ENCODE measurements at regions not wholly inside any gene's neighbourhood (a gene's known extent, or its start where the extent isn't known, plus 50 kb on each side); places are given as distances from the start of the nearest gene placed in this dataset.
"Not testable (repeated sequence)": the region's sequence is repeated elsewhere in the genome, so short reads cannot be mapped to it uniquely, and the experiment has no call there.

DNA sequence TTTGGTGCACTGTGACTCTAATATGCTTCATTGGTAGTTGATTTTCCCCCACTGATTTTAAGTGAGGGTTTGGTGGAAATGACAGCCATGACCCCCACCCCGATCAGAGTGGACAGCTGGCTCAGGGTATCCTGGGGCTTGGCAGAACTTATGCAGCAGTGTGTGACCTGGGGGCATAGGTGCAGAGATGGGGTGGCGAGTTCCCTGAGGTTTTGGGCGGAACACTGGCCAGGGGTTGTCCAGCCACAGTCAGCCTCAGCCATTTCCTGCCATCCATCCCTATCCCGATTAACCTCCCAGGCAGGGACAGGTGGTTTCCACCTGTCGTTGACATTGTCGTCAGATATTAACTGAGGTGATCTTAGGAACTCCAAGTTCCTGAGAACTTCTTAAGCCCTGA is 155.8 kb upstream of the CHST15 start:
- in situ Hi-C loops (cut with HindIII; ENCODE audit: low sequenced_read_pairs), result no loop called here

DNA sequence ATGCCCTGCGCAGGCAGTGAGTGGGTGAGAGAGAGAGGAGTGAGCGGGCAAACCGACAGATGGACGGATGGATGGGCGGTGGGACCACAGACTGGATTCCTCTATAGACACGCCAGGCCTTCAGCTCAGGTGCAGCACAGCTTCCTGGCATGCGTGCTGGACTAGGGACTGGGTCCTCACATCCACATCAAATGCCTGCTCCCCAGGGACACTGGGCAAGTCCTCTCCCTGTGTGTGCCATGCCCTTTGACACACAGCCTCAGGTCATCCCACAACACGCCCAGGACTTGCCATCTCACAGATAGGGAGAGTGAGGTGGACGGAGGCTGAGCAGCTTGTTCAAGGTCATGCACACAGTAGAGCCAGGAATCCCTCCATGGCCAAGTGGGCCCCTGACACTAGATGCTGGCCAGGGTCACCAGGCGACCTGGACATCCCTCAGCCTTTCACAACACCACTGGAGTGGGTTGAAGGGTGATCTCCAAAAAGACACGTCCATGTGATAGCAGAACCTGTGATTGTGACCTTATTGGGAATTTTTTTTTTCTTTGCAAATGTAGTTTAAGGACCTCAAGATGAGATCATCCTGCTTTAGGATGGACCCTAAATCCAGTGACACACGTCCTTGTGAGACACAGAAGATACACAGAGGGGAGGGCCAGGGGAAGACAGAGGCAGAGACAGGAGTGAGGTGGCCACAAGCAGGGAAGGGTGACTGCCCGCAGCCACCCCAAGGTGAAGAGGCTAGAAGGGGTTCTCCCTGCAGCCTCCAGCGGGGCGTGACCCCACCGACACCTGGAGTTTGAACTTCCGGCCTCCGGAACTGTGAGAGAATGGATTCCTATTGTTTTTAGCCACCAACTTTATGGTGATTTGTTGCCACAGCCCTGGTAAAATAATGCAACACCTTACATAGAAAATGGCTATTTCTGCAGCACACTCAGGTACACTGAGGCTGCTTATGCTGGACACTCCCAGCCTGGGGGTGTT is 155.0 kb upstream of the CHST15 start:
- in situ Hi-C loops (cut with HindIII; ENCODE audit: low sequenced_read_pairs), result no loop called here

- in situ Hi-C loops (cut with HindIII; ENCODE audit: low sequenced_read_pairs), result no loop called here
These were observed 152.5 kb upstream of the CHST15 start for GRCh38 chr10:124245806-124246440.

DNA sequence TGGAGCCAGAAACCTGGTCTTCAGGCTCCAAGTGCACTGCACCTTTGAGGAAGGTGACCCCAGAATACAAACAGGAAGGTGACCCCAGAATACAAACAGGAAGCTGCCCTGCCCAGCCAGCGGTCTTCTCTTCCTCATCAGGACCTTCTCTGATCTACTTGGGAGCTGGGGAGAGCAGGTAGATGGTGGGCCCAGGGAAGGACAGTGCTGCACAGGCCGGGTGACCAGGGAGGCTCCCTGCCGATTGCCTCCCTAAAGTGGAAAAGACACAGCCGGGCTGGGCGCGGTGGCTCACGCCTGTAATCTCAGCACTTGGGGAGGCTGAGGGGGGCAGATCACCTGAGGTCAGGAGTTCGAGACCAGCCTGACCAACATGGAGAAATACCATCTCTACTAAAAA is 151.8 kb upstream of the CHST15 start:
- in situ Hi-C loops (cut with HindIII; ENCODE audit: low sequenced_read_pairs), result no loop called here

- in situ Hi-C loops (cut with HindIII; ENCODE audit: low sequenced_read_pairs), result no loop called here
These were observed 151.0 kb upstream of the CHST15 start for GRCh38 chr10:124244256-124244877.

GRCh38 chr10:124243702-124244121 is 150.3 kb upstream of the CHST15 start:
- in situ Hi-C loops (cut with HindIII; ENCODE audit: low sequenced_read_pairs), result no loop called here

DNA sequence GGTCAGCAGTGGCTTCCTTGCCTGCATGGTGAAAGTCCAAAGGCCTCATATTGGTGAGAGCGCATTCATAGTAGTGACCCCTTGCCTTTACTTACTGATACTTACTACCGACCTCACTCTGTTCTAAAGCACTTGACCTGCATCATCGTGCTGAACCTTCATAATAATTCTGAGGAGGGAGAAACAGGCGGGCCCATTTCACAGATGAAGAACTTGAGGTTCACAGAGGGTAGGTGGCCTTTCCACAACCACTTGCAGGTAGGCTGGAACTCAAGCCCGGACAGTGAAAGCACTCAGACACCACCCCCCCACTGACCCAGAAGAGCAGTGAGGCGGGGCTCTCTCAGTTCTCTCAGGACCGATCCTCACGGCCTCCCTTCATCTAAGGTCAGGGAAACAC is 149.4 kb upstream of the CHST15 start:
- in situ Hi-C loops (cut with HindIII; ENCODE audit: low sequenced_read_pairs), result no loop called here

GRCh38 chr10:124242365-124242764 is 149.0 kb upstream of the CHST15 start:
- in situ Hi-C loops (cut with HindIII; ENCODE audit: low sequenced_read_pairs), result no loop called here

- in situ Hi-C loops (cut with HindIII; ENCODE audit: low sequenced_read_pairs), result not testable (repeated sequence)
These were observed 148.1 kb upstream of the CHST15 start for GRCh38 chr10:124241510-124241909.

DNA sequence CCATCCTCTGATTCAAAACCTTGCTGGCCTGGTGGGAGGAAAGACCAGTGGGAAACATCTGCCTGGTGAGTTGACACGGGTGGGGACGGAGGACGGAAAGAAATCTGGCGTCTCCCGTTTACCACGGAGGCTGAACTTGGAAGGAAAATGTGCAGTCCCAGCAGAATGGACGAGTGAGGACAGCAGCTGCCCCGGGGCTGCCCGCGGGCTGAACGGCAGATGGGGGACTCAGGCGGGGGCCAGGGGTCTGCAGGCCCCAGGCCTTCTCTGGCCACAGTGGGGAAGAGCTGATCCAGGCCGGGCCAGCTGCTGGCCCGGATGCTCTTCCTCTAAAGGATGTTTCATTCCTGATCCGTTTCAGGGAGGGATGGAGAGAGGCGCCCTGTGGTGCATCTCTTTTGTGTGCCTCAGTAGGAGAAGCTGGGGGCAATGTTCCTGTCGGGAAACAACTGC is 147.5 kb upstream of the CHST15 start:
- in situ Hi-C loops (cut with HindIII; ENCODE audit: low sequenced_read_pairs), result no loop called here

DNA sequence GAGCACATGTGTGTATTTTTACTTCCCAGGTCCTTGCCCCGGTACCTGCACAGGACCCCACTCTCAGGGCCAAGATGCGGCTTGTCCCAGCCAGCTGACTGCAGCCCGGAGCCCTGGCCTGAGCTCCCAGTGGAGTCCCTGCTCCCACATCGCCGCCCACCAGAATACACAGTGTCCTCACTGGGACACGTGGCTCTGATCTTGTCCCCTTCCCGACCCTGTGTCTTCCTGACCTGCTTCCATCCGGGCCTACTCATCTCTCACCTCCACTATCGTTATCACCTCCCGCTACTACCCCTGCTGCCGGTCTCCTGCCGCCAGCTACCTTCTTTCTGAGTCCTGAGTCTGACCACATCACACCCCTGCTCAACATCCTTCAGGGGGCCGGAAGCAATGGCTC is 146.3 kb upstream of the CHST15 start:
- in situ Hi-C loops (cut with HindIII; ENCODE audit: low sequenced_read_pairs), result loop anchor here (5.0 to 10.0 kb wide), 2 partner anchors 87 to 245 kb away; no protein-coding TSS in a partner anchor

GRCh38 chr10:124239134-124239533 is 145.7 kb upstream of the CHST15 start:
- in situ Hi-C loops (cut with HindIII; ENCODE audit: low sequenced_read_pairs), result loop anchor here (5.0 to 10.0 kb wide), 2 partner anchors 87 to 244 kb away; no protein-coding TSS in a partner anchor

GRCh38 chr10:124238367-124238766 is 145.0 kb upstream of the CHST15 start:
- in situ Hi-C loops (cut with HindIII; ENCODE audit: low sequenced_read_pairs), result loop anchor here (5.0 to 10.0 kb wide), 2 partner anchors 86 to 244 kb away; no protein-coding TSS in a partner anchor

GRCh38 chr10:124237282-124237961 is 144.0 kb upstream of the CHST15 start:
- in situ Hi-C loops (cut with HindIII; ENCODE audit: low sequenced_read_pairs), result loop anchor here (5.0 to 10.0 kb wide), 2 partner anchors 85 to 243 kb away; no protein-coding TSS in a partner anchor

DNA sequence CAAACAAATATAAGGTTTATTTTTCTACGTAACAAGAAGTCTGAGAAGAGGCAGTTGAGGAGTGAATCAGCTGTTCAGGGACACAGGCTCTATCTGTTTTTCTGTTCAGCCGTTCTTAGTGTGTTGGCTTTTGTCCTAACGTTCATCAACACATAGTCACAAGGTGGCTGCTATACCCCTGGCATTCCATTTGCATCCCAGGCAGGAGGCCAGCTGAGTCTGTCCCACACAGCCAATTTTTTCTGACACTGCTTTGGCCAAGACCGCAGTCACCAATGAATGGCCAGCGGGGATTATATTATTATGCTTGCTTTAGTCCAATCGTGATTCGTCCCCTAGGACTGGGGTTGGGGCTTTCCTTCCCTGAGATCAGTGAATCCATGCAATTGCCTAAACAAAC is 143.4 kb upstream of the CHST15 start:
- in situ Hi-C loops (cut with HindIII; ENCODE audit: low sequenced_read_pairs), result loop anchor here (5.0 to 10.0 kb wide), 2 partner anchors 85 to 242 kb away; no protein-coding TSS in a partner anchor

DNA sequence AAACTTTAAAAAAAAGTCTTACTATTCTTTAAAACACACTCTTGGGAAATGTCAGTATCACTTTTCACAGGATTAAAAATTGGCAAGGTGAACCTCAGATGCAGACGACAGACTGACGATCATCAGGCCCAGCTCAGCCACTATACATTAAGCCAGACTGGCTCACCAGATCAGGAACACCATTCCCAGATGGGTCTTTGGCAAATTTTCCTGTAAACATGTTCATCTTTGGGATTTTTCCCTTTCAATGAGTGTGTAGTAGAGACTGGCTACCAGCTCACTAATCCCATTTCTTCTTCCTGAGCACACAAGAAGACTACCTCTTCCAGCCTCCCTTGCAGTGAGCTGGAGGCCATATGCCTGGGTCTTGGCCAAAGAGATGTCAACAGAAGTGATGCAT is 142.7 kb upstream of the CHST15 start:
- in situ Hi-C loops (cut with HindIII; ENCODE audit: low sequenced_read_pairs), result loop anchor here (5.0 to 10.0 kb wide), 2 partner anchors 84 to 241 kb away; no protein-coding TSS in a partner anchor

GRCh38 chr10:124235232-124235631 is 141.8 kb upstream of the CHST15 start:
- in situ Hi-C loops (cut with HindIII; ENCODE audit: low sequenced_read_pairs), result loop anchor here (5.0 to 10.0 kb wide), 2 partner anchors 83 to 240 kb away; no protein-coding TSS in a partner anchor

DNA sequence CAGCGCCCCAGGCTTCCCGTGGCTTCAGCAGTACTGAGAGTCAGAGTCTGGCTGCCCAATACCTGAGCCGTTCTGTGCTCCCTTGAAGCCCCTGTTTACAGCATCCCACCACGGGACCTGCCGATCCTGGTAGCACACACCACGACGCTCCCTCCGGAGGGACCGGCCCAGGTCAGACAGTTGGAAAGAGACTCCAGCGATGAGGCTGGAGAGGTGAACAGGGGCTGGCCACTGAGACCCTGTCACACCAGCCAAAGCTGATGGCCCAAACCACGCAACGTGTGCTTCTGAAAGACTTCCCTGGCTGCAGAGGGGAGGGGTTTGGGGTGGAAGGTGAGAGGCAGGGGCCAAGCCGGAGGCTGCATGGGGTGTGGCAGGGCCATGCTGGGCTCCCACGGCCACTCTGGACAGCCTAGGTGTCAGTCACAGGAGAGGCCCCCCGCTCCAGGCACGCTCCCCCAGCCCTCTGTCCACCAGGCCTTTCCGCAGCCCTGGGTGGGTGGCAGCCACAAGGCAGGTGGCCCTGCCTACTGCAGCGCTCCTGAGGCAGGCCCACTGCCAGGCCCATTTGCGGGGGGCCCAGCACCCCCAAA is 140.2 kb upstream of the CHST15 start:
- in situ Hi-C loops (cut with HindIII; ENCODE audit: low sequenced_read_pairs), result loop anchor here (10.0 kb wide), 1 partner anchor 239 kb away; no protein-coding TSS in a partner anchor

DNA sequence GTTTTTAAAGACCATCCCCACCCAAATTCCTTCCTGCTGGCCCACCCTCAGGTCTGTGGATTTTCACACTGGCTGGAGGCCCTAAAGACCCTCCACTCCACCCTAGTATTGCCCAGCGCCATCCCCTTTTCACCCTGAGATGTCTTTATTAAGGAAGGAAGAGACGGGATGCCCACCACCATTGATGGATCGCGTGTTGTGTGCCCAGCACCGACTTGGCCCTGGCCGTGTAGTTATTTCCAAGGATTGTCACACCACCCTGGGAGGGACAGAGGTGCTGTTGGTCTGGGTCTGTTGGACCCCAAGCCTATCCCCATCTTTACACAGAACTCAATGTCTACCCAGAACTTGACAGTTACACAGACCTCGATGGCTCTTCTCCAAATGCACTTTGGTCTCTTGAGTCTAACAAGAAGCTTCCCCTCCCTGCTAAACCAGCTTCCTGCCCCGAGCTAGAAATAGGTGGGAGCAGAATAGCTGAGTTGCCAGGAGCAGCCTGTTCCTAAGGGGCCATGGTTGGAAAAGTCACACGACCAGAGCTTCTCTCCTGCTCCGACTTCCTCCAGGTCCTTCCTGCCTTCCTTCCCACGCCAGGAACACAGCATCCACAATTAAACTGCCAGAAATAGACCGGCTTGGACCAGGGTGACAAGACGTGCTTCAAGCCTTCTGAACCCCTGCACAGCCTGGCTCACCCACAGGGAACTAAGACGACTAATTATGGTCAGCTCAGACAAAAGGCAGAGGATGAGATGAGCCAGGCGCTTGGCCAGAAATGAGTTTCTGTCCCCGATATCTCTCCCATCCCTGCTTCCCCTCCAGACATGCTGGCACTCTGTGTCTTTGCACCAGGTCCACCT is 139.5 kb upstream of the CHST15 start:
- in situ Hi-C loops (cut with HindIII; ENCODE audit: low sequenced_read_pairs), result loop anchor here (10.0 kb wide), 1 partner anchor 238 kb away; no protein-coding TSS in a partner anchor
